ENCODE measurements at regions not wholly inside any gene's neighbourhood (a gene's known extent, or its start where the extent isn't known, plus 50 kb on each side); places are given as distances from the start of the nearest gene placed in this dataset.
A peak's percentile ranks its signal among the peaks of the same experiment; 100 is the strongest.
"Not testable (repeated sequence)": the region's sequence is repeated elsewhere in the genome, so short reads cannot be mapped to it uniquely, and the experiment has no call there.

DNA sequence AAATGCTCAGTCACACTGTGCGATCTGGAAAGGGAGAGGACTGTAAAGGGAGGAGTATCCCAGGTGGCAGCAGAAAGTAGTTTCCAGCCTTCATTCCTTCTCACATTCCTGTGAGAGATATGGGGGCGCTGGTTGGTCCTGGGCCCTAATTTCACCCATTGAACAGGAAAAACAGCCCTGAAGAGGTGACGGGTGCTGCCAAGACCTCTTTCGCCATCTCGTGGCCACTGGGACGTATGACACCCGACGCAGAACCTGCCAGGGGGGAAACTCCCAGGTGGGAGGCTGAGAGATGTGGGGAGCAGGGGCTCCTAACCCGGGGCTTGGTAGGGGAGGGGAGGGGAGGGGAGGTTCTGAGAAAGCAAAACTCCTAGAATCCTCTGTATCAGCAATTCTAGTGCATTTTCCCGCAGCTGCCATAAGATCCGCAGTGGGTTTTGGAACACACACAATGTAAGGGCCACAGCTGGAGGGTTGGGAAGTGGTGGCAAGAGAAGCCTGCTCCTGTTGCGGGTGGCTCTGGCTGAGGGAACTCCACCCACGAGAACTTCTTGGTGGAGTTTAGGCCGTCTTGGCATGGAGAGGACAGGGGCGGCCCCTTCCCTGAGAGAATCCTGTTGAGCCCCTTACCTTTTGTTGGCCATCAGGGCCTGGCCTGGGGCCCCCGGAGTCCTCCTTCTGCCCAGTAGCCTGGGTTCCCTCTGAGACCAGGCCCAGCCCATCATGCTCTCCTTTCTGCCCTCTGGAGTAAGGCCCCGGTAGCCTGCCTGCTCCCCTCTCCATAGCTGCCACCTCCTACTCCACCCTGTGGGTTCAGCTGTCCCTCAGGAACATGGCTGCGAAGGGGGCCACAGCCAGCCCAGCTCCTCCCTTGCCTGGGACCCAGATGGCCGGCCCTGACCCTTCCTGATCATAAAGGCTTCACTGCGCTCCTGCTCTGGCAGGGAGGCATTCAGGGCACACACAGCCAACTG is 134.1 kb downstream of the OR13H1 start:
- H3K4me1 ChIP-seq: no peaks in the 10 kb centered on the region
- no peak overlapping the region for H3K4me3 ChIP-seq
- H3K9me3 ChIP-seq: no peaks in the 10 kb centered on the region
- TF ChIP-seq POLR2A (IDR thresholded peaks at IDR 0.05): no peak
- peak in 5 of 6 experiments; percentile 8 to 43 (median 29) for TF ChIP-seq CTCF (IDR thresholded peaks at IDR 0.05)
- no peak overlapping the region for H3K27ac ChIP-seq
- no peaks in the 10 kb centered on the region for H3K27me3 ChIP-seq
- H3K36me3 ChIP-seq: no peaks in the 10 kb centered on the region
- peak in 2 of 3 donors; percentile 28 to 57 for DNase-seq

- H3K36me3 ChIP-seq, H3K4me3 ChIP-seq, H3K4me1 ChIP-seq, H3K27me3 ChIP-seq, DNase-seq, H3K9me3 ChIP-seq, H3K27ac ChIP-seq: not testable (repeated sequence)
Measured at GRCh38 chrX:131682735-131683134, 138.9 kb downstream of the OR13H1 start.

GRCh38 chrX:131693359-131693758 is 149.5 kb downstream of the OR13H1 start:
- Histone ChIP-seq H3K36me3 (no peaks in the 10 kb centered on the region), H3K4me3 (no peak overlapping the region), H3K4me1 (no peaks in the 10 kb centered on the region), H3K27me3 (no peaks in the 10 kb centered on the region), H3K9me3 (no peaks in the 10 kb centered on the region), H3K27ac (no peak overlapping the region)
- no peak for TF ChIP-seq POLR2A (IDR thresholded peaks at IDR 0.05)
- TF ChIP-seq CTCF (IDR thresholded peaks at IDR 0.05): no peak
- no peak for DNase-seq

- H3K27ac ChIP-seq, H3K27me3 ChIP-seq, DNase-seq, H3K4me1 ChIP-seq, H3K4me3 ChIP-seq, H3K36me3 ChIP-seq, H3K9me3 ChIP-seq: not testable (repeated sequence)
Measured at GRCh38 chrX:131696989-131697388, 153.1 kb downstream of the OR13H1 start.

DNA sequence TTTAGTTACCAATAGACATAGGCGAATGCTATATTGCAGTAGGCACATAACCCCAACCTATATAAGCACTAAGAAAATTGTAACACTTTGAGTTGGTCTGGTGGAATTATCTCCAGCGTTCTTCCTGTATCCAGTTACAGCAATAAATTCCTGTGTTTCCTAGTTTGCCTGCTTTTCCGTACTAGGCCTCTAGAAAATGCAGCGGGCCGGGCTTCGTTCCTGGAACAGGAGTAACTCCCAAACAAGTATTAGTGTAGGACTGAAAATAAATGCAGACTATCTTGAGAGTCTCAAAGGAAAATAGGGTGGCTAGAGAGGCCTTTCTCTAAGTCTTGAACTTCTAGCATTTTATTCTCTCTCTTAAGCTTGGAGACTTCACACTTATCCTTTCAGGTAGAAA is 159.8 kb downstream of the OR13H1 start:
- no peaks in the 10 kb centered on the region for H3K36me3 ChIP-seq
- no peaks in the 10 kb centered on the region for H3K27me3 ChIP-seq
- TF ChIP-seq CTCF (IDR thresholded peaks at IDR 0.05): no peak
- H3K9me3 ChIP-seq: no peaks in the 10 kb centered on the region
- DNase-seq: no peak
- no peaks in the 10 kb centered on the region for H3K4me1 ChIP-seq
- H3K27ac ChIP-seq: peak overlapping the region in 1 of 4 donors; percentile 77
- no peak overlapping the region for H3K4me3 ChIP-seq

DNA sequence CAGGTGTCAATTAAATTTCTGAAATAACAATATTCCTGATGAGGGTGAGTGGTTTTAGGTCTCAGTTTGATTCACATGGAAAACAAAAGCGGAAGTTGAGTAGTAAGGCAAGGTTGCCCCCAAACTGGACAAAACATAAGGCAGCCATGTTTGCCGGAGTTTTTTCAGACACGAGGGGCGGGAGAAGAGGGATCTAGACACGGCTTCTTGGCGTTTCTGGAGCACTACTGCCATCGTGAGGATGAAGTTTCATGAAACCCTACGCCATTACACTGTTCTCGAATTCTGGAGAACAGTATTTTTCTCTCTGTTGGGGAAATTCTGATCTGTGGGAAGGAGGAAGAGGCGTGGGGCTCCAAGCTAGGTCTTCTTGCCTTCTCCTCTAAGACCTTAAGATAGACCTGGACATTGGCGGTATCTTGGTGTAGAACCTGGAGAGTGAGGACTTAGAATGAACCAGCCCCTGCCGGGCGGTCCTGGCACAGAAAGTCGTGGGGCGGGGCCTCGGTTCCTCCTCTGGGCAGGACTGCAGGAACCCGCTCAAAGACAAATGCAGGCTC is 160.3 kb downstream of the OR13H1 start:
- Histone ChIP-seq H3K9me3 (no peaks in the 10 kb centered on the region), H3K27ac (peak overlapping the region in 2 of 4 donors; percentile 57 to 77), H3K4me3 (peak overlapping the region in 2 of 4 donors; percentile 49 to 62), H3K36me3 (no peaks in the 10 kb centered on the region), H3K27me3 (no peaks in the 10 kb centered on the region), H3K4me1 (no peaks in the 10 kb centered on the region)
- DNase-seq: peak in 2 of 3 donors; percentile 93 to 97
- TF ChIP-seq POLR2A (IDR thresholded peaks at IDR 0.05) (no peak), CTCF (IDR thresholded peaks at IDR 0.05) (peak in 2 of 6 experiments; percentile 52 to 79)
